GM18867 (cell line): ENCODE measurements at regions not wholly inside any gene's neighbourhood (a gene's known extent, or its start where the extent isn't known, plus 50 kb on each side); places are given as distances from the start of the nearest gene placed in this dataset.

Experiments
- ATAC-seq: cut with Tn5 transposase; IDR thresholded peaks from one replicate; pipeline ENCODE4 v1.9.1; 2021; ENCODE audit warnings: mild to moderate bottlenecking, moderate library complexity; ENCODE audit not compliant: unreplicated experiment

DNA sequence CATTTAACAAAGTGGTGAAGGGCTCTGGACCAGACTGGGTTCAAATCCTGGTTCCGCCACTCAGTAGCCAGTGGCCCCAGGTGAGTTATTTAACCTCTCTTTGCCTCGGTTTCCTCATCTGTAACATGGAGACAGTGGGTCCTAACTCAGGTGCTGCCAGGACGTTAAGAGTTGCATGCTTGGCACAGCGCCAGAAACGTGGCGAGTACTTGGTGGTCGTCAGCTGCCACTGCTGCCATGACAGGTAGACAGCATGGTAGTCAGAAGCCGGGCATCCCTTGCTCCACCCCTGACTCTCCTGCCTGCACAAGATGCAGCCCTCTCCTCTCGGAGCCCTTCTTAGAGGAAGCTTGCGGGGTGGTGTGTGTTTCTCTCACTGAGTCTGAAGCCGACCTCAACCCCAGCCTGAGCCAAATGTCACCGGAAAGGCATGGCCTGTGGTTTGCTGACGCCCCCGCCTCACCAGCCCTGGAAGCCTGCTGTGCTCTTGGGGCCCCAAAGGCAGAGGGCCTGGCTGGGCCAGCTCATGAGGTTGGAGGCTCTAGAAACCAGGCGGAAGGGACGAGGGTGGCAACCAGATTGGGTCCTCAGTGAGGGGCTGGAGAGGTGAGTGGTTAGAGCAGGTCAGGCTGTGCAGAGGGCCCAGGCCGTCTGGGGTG, 160.8 kb upstream of the TLE3 start:
- no peak for ATAC-seq

DNA sequence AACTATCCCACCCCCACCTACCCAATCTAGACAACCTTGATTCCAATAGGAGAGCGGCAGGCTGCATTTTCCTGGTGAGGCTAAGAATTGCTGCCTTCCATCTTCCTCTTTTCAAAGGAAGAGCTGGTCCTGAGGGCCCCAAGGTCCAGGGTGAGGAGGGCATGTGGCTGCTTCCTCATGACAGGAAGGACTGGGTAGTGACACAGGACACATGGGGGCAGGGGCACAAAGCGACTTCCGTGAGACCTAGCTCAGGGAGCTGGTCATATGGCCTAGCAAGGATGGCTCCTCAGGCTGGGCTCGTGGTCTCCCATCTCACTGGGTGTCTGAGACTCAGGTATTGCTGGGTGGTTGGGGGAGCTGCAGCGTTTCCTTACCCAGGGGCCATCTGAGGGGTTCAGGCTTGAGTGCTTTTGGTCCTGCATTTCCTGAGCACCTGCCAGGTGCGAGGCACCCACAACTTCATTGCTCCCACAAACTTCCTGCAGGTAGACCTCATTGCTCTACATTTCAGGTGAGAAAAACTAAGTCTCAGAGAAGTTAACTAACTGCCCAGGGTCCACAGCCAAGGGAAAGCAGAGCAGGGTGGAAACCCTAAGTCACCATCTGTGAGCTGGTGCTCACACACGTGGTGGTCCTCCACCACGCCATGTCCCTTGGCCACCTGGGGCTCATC, 160.0 kb upstream of the TLE3 start:
- ATAC-seq = no peak

DNA sequence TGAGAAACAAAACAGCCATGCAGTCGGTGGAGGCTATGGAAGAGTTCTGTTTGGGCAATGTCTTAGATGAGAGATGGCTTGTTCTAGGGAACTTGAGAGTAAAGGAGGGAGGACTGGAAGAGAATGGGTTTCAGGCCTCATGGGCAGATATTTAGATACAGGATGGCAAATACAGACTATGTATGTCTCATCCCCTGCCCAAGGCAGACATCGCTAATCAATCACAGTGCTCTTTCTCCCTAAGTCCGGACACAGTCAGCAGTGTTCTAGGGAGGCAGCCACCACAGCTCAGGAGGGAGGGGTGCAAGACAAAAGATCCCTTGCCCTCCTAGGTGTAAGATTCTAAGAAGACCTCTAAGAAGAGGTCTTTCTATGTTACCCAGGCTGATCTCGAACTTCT, 159.3 kb upstream of the TLE3 start:
- ATAC-seq = no peak

DNA sequence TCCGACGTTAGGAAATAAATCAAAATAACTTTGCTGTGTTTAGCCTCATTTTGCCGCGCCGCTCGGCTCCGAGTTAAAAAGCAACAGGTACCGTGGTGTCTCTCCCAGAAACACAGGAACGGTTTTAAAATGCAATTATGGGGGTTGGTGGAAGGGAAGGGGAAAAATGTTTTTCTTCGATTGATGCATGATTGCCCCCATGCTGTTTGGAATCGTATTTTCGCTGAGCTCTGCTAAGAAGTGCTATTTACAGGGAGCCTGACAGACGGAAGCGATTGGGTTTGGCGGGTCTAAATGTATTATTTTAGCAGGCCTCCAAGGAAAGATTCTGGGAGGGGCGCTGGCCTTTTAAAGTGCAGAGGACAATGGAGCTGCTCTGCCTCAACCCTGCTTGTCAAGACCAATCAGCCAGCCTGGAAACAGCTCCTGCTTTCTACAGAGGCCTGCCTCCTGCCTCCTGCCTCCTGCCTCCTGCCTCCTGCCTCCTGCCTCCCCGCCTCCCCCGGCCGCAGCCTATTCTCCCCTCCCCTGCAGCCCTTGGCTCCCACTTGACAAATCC, 156.7 kb upstream of the TLE3 start:
- ATAC-seq = no peak

DNA sequence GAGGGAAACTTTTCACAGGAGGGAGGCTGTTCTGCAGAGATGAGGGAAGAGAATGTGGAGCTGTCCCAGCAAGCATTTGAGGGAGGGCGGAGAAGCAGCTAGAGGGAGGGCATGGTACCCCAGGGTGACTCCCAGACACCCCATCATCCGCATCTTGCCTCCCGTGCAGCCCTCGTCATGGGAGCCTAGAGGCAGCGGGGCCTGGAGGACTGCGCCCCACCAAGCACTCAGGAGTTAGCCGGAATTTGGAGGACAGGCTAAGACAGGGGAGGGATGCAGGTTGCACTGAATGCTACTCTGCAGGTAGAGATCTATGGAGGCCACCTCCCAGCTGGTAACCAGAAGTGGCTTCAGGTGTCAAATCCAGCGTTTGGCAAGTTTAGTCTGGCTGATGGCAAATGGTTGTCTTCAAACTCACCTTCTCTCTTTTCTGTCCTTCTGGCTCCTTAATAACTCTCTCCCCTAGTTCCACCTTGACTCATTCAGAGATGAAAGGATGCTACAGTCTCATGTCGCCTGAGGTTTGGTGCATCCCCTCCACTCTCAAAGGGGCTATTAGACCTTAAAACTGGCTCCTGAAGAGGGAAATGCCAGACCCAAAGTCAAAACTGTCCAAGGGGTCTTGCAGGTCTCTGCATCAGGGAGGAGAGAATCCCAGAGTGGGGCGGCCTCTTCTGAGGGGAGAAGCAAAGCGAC, 155.9 kb upstream of the TLE3 start:
- ATAC-seq = no peak

DNA sequence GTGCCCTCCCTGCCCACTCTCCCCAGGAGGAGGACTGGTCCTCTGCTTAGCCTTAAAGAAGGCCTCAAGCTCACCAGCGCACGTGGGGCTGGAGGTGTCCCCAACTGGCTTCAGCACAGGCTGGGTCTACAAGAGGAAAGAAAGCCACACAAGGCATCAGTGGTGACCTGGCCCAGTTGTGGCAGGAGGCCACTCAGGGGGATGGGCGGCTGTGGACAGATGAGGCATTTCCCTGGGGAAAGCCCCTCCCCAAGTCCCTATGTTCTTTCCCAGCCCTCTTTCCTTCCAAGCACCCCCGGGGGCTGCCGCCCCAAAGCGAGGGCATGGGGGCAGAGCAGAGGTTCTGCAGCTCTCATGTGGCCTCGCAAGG, 155.2 kb upstream of the TLE3 start:
- ATAC-seq = no peak

DNA sequence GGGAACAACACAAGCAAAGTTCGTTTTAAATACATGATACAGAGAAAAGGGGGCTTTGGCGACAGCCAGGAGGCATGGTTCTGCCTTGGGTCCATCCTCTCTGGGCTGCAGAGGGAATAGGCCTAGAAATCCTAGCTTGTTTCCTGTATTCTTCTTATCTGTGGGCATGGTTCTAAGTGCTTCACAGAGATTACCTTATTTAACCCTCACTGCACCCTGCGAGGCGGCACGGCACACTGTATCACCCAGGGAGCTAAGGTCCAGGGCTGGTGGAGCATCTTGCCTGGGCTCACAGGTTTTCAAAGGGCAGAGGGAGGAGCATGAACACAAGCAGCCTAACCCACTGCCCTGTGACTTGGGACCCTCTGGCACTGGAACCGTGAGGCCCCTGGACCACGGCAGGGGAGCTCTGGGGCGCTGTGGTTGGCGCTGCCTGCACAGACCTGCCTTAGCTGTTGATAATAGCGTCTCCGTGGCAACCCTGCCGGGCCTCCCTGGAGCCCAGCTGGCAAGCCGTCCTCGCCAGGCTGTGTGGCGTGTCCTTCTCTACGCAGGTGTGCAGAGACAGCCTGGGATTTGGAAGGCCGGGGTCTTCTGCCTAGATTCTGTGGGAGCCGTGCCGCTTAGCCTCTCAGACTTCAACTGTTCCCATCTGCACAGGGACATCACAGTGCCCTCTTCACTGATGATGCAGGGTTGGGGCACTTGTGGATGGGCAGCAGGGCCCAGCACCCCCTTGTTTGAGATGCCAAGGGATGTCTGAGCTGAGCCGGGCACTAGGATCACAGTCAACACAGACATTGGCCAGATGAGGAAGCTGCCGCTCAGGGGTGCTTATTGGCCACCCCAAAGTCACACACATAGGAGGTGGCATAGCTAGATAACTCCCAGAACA, 154.6 kb upstream of the TLE3 start:
- no peak for ATAC-seq

DNA sequence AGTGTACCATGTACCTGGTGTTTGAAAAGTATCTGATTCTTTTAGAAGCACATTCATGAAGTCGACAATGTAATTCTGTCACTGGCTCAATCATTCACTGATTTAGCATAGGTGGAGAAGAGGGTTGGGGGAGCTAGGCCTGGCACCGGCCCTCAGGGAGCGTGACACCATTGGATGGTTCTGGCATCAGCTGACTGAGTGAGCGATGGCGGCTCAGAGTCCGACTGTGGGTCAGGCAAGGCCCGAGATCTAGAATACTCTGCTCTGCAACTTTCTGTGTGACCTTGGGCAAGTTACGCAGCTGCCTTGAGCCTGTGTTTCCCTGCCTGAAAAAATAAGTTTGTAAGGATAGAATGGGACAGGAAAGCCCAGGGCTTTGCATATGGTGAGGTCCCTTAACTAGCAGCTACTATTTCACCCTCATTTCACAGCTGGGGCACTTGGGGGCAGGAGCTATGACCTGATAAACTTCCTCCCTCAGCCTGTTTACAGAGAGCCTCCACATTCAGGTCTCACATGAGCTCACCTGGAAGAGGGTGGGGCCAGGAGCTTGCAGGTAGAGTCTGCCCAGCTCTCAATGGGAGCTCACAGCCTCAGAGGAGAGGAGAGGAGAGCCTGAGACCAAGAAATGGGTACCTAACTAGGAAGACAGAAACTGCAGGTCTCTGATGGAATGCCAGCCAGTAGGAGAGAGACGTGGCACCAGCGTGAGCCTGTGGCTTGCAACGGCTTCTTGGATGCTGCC, 153.7 kb upstream of the TLE3 start:
- no peak for ATAC-seq

DNA sequence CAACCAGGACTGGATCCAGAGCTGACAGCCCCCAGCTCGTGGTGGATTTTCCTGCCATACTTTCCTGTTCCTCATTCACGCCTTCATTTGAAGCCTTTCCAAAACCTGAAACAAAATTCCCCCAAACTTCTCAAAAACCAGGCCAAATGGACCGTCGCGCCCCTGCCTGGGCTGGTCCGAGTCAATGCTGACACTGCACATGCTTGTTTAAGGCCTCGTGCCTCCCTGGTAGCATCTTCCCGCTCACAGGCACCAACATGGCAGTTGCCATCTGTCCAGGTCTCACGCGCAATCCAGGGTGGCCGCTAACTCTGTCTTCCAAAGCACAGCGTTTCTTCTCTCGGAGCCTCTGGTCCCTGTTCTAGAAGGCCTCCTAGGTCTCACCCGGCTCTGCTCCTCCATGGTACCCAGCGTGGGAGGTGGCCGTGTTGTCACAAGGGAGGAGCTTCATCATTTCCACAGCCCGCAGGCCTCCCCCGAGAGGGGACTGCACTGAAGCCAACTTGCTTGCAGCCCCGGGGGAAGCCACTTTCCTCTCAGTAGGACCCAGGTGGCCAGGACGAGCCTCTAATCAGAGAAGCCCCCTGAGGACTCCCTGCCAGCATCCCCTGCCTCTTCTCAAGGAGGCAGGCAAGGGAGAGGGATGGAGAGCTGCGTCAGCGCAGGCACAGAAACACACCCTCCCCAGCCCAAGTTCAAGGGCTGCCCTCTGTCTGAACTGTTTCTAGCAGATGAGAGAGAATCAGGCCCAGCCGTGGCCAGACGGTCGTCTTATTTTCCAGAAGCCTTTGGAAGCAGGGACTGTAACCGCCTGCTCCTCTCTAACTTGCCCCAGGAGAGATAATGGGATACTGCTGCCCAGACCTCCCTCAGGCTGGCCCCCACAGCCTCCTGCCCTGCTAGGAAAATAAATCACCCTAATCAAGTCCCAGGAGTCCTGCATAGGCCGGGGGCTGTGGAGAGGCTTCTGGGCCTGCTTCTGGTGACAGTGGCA, 152.8 kb upstream of the TLE3 start:
- no peak for ATAC-seq

DNA sequence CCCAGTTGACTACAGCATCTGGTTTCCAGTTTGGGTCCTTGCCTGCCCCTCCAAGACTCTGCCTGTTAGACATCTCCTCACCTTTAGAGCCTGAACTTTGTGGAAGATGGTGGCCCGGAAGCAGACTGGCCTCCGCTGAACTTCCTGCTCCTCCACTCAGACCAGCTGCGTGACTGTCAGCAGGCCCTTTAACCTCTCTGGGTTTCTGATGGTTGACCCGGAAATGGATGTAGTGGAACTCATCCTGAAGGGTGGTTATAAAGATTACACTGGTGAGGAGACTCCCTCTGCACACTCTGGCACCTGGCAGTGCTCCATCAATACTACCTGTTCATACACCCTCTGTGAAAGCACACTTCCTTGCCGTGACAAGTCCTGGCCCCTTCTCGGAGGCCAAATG, 151.9 kb upstream of the TLE3 start:
- ATAC-seq = no peak

DNA sequence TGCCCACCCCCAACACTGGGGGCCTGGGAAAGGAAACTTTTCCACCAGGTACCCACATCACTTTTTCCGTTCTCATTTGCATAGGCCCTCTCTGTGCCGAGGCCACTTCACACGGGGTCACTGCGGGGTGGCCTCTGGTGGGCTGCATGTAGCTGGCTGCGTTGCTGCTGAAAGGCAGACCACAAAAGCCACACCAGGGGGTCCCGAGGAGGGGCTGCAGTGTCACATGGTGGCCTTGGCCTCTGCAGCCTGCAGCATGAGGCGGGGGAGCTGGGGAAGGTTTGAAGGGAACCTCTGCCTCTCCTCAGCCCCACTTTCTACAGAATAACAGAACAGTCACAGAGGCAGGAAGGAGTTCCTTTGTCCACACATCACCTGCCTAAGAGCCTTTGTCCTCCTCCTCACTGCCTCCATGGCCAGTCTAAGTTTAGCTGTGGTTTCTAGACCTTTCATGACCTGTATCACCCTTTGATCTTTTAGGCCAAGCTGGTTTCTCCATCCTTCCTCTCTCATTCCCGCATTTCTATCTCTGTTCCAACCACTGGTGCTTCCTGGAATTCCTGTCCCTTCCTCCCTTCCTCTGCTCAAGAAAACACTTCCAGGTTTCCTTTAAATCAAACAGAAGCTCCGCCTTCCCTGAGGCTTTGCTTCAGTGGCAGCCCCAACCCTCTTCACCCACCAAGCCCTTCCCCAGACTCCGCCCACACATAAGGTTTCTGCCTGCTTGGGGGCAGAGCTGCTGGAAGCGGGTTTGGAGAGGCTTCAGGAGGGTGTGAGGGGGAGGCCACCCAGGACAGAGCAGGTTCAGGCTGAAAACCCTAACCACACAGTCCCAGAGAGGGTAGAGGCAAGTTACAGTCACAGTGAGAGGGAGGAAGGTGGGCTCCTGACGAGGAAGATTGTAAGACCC, 150.7 kb upstream of the TLE3 start:
- no peak for ATAC-seq

DNA sequence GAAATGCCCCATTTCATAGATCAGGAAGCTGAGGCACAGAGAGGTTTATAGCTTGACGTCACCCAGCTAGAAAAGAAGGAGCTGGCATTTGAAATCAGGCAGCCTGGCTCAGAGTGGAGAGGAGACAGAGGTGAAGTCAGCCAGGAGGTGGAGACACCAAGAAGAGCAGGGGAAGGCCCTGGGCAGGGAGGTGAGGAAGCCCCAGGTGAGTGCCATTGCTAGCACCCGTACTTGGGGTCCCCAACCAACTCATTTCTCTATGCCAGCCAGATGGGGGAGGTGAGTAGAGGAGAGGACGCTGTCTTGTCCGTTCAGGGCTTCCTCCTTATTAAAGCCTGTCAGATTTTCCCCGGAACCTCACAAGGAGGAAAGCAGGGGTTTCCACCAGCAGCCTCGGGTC, 149.6 kb upstream of the TLE3 start:
- no peak for ATAC-seq

DNA sequence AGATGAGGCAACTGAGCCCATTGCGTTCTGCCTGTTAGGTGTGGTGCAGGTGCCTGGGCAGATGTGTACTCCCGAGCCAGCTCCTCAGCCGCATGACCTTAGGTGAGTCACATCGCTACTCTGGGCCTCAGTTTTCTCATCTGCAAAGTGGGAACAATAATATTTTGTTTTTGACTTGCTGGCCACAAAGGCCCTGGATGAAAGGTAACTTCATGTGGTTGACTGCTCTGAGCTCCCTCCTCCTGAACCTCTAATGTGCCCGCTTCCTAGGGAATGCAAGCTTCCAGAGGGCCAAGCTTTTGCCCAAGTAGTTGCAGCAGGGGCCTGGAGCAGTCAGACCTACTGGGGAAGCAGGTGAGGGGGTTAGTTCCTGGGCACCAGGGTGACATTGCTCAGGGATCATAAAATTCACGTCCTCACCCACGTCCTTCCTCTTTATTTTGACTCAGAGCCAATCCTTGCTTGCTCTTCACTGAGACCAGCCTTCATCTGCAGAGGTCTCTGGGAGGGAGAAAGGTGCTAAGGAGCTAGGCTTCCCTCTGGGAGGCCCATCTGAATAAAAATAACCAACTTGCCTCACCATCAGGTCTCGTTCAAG, 149.0 kb upstream of the TLE3 start:
- ATAC-seq = no peak

DNA sequence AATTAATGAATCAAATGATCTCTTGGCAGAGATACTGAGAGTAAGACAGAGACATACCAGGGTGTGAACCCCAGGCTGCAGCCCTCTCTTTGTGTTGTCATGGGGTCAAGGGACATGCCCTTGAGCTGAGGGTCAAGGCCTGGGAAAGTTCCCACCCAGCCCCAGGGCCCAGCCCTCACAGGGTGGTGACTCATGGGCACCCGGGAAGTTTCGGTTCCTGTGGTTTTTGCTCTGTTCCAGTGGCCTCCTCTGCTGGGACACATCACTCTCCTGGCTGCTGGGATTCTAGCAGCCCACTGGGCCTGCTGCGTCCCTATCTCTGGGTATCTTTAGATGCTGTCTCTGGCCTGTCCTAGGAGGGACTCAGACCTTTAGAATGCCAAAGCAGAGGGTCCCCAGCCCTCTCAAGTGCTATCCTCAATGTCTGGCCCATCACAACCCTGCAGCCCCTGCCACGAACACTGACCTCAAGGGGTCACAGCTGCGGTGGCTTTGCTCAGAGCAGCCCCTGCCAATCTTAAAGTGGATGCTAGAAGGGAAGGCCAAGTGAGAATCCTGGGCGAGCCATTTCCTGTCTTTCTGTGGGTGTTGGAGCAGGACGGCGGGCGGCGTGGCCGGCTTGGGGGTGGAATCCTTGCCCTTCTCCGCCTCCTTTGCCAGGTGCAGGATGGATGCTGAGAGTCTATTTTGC, 148.4 kb upstream of the TLE3 start:
- no peak for ATAC-seq

DNA sequence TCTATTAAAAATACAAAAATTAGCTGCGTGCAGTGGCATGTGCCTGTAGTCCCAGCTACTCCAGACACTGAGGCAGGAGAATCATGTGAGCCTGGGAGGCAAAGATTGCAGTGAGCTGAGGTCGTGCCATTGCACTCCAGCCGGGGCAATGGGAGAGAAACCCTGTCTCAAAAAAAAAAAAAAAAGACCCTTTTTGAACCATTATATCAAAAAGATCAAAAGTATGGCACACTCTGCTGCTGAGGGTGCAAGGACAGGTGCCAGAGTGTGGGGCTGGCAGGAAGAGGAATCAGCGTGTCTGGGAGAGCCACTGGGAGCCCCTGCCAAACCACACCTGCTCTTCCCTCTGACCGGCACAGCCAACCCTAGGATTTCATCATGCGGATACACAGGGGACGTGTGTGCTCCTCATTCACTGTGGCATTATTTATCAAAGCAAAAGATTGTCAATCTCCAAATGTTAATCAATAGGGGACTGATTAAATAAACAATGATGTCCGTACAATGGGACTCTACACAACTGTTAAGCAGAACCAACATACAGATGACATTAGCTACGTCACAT, 147.3 kb upstream of the TLE3 start:
- ATAC-seq = no peak

DNA sequence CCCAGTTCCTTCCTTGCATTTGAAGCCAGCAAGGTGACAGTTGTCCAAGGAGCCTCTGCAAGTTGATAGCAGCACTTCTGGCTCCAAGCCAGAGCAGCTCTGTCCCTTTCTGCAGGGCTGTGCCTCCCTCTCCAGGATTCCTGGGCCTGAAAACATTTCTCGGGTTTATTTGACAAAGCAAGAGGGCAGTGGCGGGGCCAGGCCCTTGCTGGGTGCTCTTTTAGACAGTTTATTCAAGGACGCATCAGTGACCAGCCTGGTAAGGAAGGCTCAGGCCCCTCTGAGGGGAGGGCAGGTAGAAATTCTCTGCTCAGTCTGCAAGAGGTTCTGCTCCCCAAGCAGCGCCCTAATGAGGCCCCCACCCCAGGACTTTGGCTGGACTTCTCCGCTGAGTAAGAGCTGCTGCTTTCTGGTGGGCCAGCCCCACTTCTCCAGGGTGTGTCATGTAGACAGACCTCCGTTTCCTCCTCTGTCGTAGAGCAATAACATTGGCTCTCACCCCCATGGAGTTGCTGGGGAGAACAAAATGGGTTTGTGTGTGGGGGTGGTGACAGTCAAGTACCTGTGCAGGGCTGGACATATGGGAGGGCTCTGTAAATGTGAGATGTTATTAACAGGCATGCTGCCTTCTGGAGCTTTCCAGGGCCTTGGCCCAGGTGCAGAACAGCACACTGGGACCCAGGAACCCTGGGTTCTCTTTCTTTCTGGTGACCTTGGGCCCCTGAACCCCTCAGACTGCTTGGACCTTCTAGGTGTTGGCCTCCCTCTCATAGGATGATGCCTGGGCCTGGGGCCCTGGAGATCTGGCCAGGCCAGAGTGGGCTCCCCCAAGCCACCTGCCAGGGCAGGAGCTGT, 146.2 kb upstream of the TLE3 start:
- ATAC-seq = no peak
